ENCODE measurements at regions not wholly inside any gene's neighbourhood (a gene's known extent, or its start where the extent isn't known, plus 50 kb on each side); places are given as distances from the start of the nearest gene placed in this dataset.

DNA sequence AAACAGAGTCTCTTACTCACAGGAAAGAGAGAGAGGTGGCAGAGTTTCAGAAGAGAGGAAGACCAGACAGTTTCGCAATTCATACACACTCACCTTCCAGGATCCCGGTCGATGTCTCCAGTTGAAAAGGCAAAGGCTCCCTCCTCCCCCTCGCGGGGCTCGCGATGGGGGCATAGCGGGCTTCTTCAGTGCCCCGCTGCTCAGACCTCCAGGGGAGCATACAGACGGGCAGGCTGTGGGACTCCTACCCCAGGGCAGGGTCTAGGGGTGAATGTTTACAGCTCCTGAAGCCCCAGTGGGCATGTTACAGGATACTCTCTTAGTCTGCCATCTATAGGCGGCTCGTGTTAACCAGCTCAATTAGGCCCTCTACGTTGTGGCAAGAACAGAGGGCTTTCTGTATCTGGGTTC, 139.2 kb downstream of the SLITRK5 start:
- no peak for TF ChIP-seq EZH2phosphoT487 (IDR thresholded peaks at IDR 0.05; ENCODE audit: borderline replicate concordance, low read length)
- TF ChIP-seq, protein P1, sequence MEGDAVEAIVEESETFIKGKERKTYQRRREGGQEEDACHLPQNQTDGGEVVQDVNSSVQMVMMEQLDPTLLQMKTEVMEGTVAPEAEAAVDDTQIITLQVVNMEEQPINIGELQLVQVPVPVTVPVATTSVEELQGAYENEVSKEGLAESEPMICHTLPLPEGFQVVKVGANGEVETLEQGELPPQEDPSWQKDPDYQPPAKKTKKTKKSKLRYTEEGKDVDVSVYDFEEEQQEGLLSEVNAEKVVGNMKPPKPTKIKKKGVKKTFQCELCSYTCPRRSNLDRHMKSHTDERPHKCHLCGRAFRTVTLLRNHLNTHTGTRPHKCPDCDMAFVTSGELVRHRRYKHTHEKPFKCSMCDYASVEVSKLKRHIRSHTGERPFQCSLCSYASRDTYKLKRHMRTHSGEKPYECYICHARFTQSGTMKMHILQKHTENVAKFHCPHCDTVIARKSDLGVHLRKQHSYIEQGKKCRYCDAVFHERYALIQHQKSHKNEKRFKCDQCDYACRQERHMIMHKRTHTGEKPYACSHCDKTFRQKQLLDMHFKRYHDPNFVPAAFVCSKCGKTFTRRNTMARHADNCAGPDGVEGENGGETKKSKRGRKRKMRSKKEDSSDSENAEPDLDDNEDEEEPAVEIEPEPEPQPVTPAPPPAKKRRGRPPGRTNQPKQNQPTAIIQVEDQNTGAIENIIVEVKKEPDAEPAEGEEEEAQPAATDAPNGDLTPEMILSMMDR (IDR thresholded peaks at IDR 0.05; ENCODE audit: low read depth, low read length, poor library complexity, severe bottlenecking): no peak
